H1 (cell line): ENCODE measurements at regions not wholly inside any gene's neighbourhood (a gene's known extent, or its start where the extent isn't known, plus 50 kb on each side); places are given as distances from the start of the nearest gene placed in this dataset.

Experiments used
- CTCF ChIA-PET: fragments of 300-600 bp; sonication (Branson Sonifier 250); formaldehyde crosslinking; loops from one replicate; lab custom pipeline; 2021; ENCODE audit not compliant: partially characterized antibody; lab: Charles Lee
- POLR2A ChIA-PET: fragments of 300-600 bp; sonication (Branson Sonifier 250); formaldehyde crosslinking; loops from one replicate; lab custom pipeline; 2021; ENCODE audit warnings: inconsistent platforms; ENCODE audit not compliant: partially characterized antibody; lab: Charles Lee
- DNase-seq, 2 experiments: peaks; one replicate each; pipeline versions ENCODE4 v3.0.0 to v3.0.0-alpha.2; 2010 to 2022; ENCODE audit warnings: low spot score in 2 of 2, low read depth in 1 of 2, mixed read lengths in 1 of 2
- FAIRE-seq: peaks from 2 replicates; lab custom pipeline; 2011; peaks lifted over from hg19 to GRCh38; lab: Jason Lieb, UNC
- H2AFZ ChIP-seq: 2 replicates; pipeline ENCODE4 v1.8.1; 2012; ENCODE audit warnings: low read length, inconsistent platforms
- H2AK5ac ChIP-seq: 2 replicates; pipeline ENCODE4 v1.6.1; 2013; ENCODE audit warnings: low read depth, low read length
- H2BK120ac ChIP-seq: replicated peaks from 2 replicates; pipeline ENCODE3; 2013; ENCODE audit warnings: low read depth, low read length, inconsistent platforms
- H2BK12ac ChIP-seq: 2 replicates; pipeline ENCODE4 v1.6.1; 2013; ENCODE audit warnings: low read depth, low read length
- H2BK15ac ChIP-seq: 2 replicates; pipeline ENCODE4 v1.6.1; 2013; ENCODE audit warnings: low read length
- H2BK20ac ChIP-seq: 2 replicates; pipeline ENCODE4 v1.6.1; 2013; ENCODE audit warnings: low read length
- H2BK5ac ChIP-seq: 2 replicates; pipeline ENCODE4 v1.6.1; 2013; ENCODE audit warnings: low read depth, low read length
- H3K14ac ChIP-seq: 2 replicates; pipeline ENCODE4 v1.6.1; 2013; ENCODE audit warnings: inconsistent platforms; ENCODE audit not compliant: insufficient read length
- H3K18ac ChIP-seq: 2 replicates; pipeline ENCODE4 v1.6.1; 2013; ENCODE audit warnings: low read length; ENCODE audit errors: extremely low read depth
- H3K23ac ChIP-seq: 2 replicates; pipeline ENCODE4 v1.6.1; 2013; ENCODE audit warnings: inconsistent platforms; ENCODE audit not compliant: insufficient read length
- H3K23me2 ChIP-seq: 2 replicates; pipeline ENCODE4 v1.6.1; 2013; ENCODE audit warnings: low read depth, low read length
- H3K27ac ChIP-seq: 2 replicates; pipeline ENCODE4 v1.6.1; 2011; ENCODE audit warnings: low read depth, low read length, inconsistent platforms
- H3K27me3 ChIP-seq, 4 experiments: replicated peaks in 1 of 4; 1 replicate in 1 of 4; 2 replicates in 3 of 4; pipeline versions ENCODE4 v1.6.1 to v1.8.1; 2011 to 2013; ENCODE audit warnings: low read length in 3 of 4, mild to moderate bottlenecking in 3 of 4, inconsistent platforms in 2 of 4, mixed read lengths in 2 of 4, moderate library complexity in 1 of 4; ENCODE audit not compliant: control insufficient read depth in 3 of 4, insufficient read depth in 3 of 4; ENCODE audit errors: extremely low read depth in 1 of 4
- H3K36me3 ChIP-seq, 4 experiments: 2 replicates each; pipeline versions ENCODE4 v1.6.1 to v1.8.1; 2011 to 2013; ENCODE audit warnings: mild to moderate bottlenecking in 4 of 4, low read length in 3 of 4, moderate library complexity in 2 of 4, control low read depth in 1 of 4, inconsistent platforms in 1 of 4; ENCODE audit not compliant: insufficient read depth in 4 of 4, control insufficient read depth in 2 of 4
- H3K4ac ChIP-seq: replicated peaks from 2 replicates; pipeline ENCODE3; 2013; ENCODE audit warnings: low read length, low read depth, mixed read lengths, inconsistent platforms; ENCODE audit not compliant: insufficient read length
- H3K4me1 ChIP-seq, 4 experiments: replicated peaks in 1 of 4; 1 replicate in 1 of 4; 2 replicates in 3 of 4; pipeline versions ENCODE4 v1.6.1 to v1.8.1; 2011 to 2013; ENCODE audit warnings: low read length in 3 of 4, inconsistent platforms in 2 of 4, mixed read lengths in 1 of 4; ENCODE audit not compliant: insufficient read depth in 4 of 4, control insufficient read depth in 3 of 4
- H3K4me2 ChIP-seq, 2 experiments: 2 replicates each; pipeline versions ENCODE4 v1.6.1 to v1.8.1; 2011 to 2013; ENCODE audit warnings: low read depth in 2 of 2, low read length in 2 of 2, control low read depth in 1 of 2, inconsistent platforms in 1 of 2, mild to moderate bottlenecking in 1 of 2; ENCODE audit not compliant: insufficient read depth in 1 of 2
- H3K4me3 ChIP-seq, 4 experiments: fragments of 200-600, 300-600 bp in 1 of 4; sonication (generic), shearing (Covaris generic), sonication (Bioruptor Twin) in 1 of 4; 2 replicates each; pipeline versions ENCODE4 v1.5.1 to v1.8.1; 2011 to 2016; ENCODE audit warnings: low read length in 4 of 4, low read depth in 3 of 4, control low read depth in 2 of 4, inconsistent platforms in 2 of 4, mild to moderate bottlenecking in 2 of 4, mixed read lengths in 1 of 4, moderate library complexity in 1 of 4; ENCODE audit not compliant: insufficient read depth in 2 of 4; ENCODE audit errors: extremely low read depth in 1 of 4
- H3K56ac ChIP-seq: replicated peaks from 2 replicates; pipeline ENCODE3; 2013; ENCODE audit warnings: low read depth, mild to moderate bottlenecking, mixed read lengths, low read length, inconsistent platforms; ENCODE audit not compliant: insufficient read length
- H3K79me1 ChIP-seq: 2 replicates; pipeline ENCODE4 v1.6.1; 2013; ENCODE audit warnings: low read depth, low read length, control low read depth
- H3K79me2 ChIP-seq, 2 experiments: 2 replicates each; pipeline versions ENCODE4 v1.6.1 to v1.8.1; 2012 to 2013; ENCODE audit warnings: low read length in 2 of 2, mild to moderate bottlenecking in 2 of 2, inconsistent platforms in 1 of 2; ENCODE audit not compliant: insufficient read depth in 2 of 2, control insufficient read depth in 1 of 2
- H3K9ac ChIP-seq, 4 experiments: replicated peaks in 1 of 4; 1 replicate in 1 of 4; 2 replicates in 3 of 4; pipeline versions ENCODE4 v1.6.1 to v1.8.1; 2011 to 2013; ENCODE audit warnings: low read depth in 3 of 4, low read length in 3 of 4, control low read depth in 2 of 4, mild to moderate bottlenecking in 2 of 4, moderate library complexity in 2 of 4, inconsistent platforms in 1 of 4; ENCODE audit errors: extremely low read depth in 1 of 4
- H3K9me3 ChIP-seq, 2 experiments: 2 replicates each; pipeline versions ENCODE4 v1.6.1 to v1.8.1; 2012 to 2013; ENCODE audit warnings: mild to moderate bottlenecking in 2 of 2, moderate library complexity in 2 of 2, control low read depth in 1 of 2, inconsistent platforms in 1 of 2, low read depth in 1 of 2, low read length in 1 of 2, mixed read lengths in 1 of 2; ENCODE audit not compliant: insufficient read depth in 2 of 2
- H4K20me1 ChIP-seq, 2 experiments: replicated peaks in 1 of 2; 2 replicates each; pipeline versions ENCODE3 to v1.8.1; 2011 to 2013; ENCODE audit warnings: inconsistent platforms in 2 of 2, low read length in 2 of 2, mild to moderate bottlenecking in 1 of 2; ENCODE audit not compliant: insufficient read depth in 2 of 2, control insufficient read depth in 1 of 2
- H4K5ac ChIP-seq: 2 replicates; pipeline ENCODE4 v1.6.1; 2013; ENCODE audit warnings: low read length, low read depth, mixed read lengths, inconsistent platforms; ENCODE audit not compliant: insufficient read length
- H4K8ac ChIP-seq: 2 replicates; pipeline ENCODE4 v1.8.0; 2013; ENCODE audit warnings: mild to moderate bottlenecking, moderate library complexity, low read length, inconsistent platforms; ENCODE audit not compliant: insufficient read depth; ENCODE audit errors: extremely low read depth
- H4K91ac ChIP-seq: replicated peaks from 2 replicates; pipeline ENCODE3; 2013; ENCODE audit warnings: low read length, mixed read lengths, inconsistent platforms; ENCODE audit not compliant: insufficient read length
- ASH2L ChIP-seq: fragments of 200-600, 300-600 bp; sonication (generic); IDR thresholded peaks from one replicate; pipeline ENCODE4 v1.7.1; 2017; ENCODE audit warnings: low read length
- ATF2 ChIP-seq: IDR thresholded peaks from 2 replicates; pipeline ENCODE4 v1.6.1; 2012; ENCODE audit warnings: low read length, inconsistent platforms
- CHD1 ChIP-seq: IDR thresholded peaks from 2 replicates; pipeline ENCODE4 v1.6.1; 2012; ENCODE audit warnings: low read depth, low read length, improper control_type of control experiment
- FOSL1 ChIP-seq: IDR thresholded peaks from 2 replicates; pipeline ENCODE4 v1.6.1; 2011; ENCODE audit warnings: mild to moderate bottlenecking, low read depth, low read length, moderate library complexity; ENCODE audit not compliant: insufficient read depth
- HDAC2 ChIP-seq, 2 experiments: fragments of 300-600 bp in 1 of 2; sonication (generic) in 1 of 2; IDR thresholded peaks; 2 replicates each; pipeline ENCODE4 v1.6.1; 2011 to 2012; ENCODE audit warnings: low read depth in 2 of 2, low read length in 2 of 2, mild to moderate bottlenecking in 2 of 2, moderate library complexity in 2 of 2, borderline replicate concordance in 1 of 2, inconsistent platforms in 1 of 2
- JUN ChIP-seq: IDR thresholded peaks from 2 replicates; pipeline ENCODE4 v1.6.1; 2011; ENCODE audit warnings: low read depth, mild to moderate bottlenecking, improper control_type of control experiment, low read length
- KDM1A ChIP-seq: fragments of 200-600, 300-600 bp; sonication (generic); IDR thresholded peaks from 2 replicates; pipeline ENCODE4 v1.7.1; 2016; ENCODE audit warnings: mild to moderate bottlenecking, low read length, borderline replicate concordance
- PHF8 ChIP-seq: fragments of 200-600 bp; sonication (generic); conservative IDR thresholded peaks from 2 replicates; pipeline ENCODE4 v1.7.1; 2012; ENCODE audit warnings: low read depth, mild to moderate bottlenecking, inconsistent platforms, low read length, moderate library complexity
- POLR2A ChIP-seq, 2 experiments: IDR thresholded peaks; 1 replicate in 1 of 2; 2 replicates in 1 of 2; pipeline ENCODE4 v1.6.1; 2011; ENCODE audit warnings: low read depth in 2 of 2, low read length in 2 of 2, mild to moderate bottlenecking in 2 of 2; ENCODE audit errors: control extremely low read depth in 1 of 2
- POLR2AphosphoS5 ChIP-seq: IDR thresholded peaks from 2 replicates; pipeline ENCODE4 v1.6.1; 2011; ENCODE audit warnings: low read depth, low read length
- RFX5 ChIP-seq: IDR thresholded peaks from 2 replicates; pipeline ENCODE4 v1.6.1; 2011; ENCODE audit warnings: low read depth, low read length, improper control_type of control experiment, borderline replicate concordance
- SIN3A ChIP-seq, 2 experiments: IDR thresholded peaks in 1 of 2; conservative IDR thresholded peaks in 1 of 2; 2 replicates each; pipeline ENCODE4 v1.6.1; 2011 to 2012; ENCODE audit warnings: low read length in 2 of 2, improper control_type of control experiment in 1 of 2, low read depth in 1 of 2, mild to moderate bottlenecking in 1 of 2
- SIX5 ChIP-seq: IDR thresholded peaks from 2 replicates; pipeline ENCODE4 v1.6.1; 2011; ENCODE audit warnings: mild to moderate bottlenecking, low read depth, low read length
- TAF1 ChIP-seq: IDR thresholded peaks from 2 replicates; pipeline ENCODE4 v1.6.1; 2011; ENCODE audit warnings: mild to moderate bottlenecking, low read depth, low read length
- WGBS, 2 experiments: shearing (Covaris generic) in 1 of 2; methylation state at CpG; one replicate each; pipeline versions ENCODE4 v1.1.6 to v1.1.7; 2013 to 2015; ENCODE audit warnings: low lambda C conversion rate in 2 of 2, mixed read lengths in 2 of 2, inconsistent platforms in 1 of 2, low coverage in 1 of 2, missing lambda C conversion rate in 1 of 2; ENCODE audit not compliant: insufficient replicate concordance in 2 of 2, insufficient coverage in 1 of 2, insufficient read length in 1 of 2; ENCODE audit errors: extremely low coverage in 1 of 2, missing lambda C conversion rate in 1 of 2; 5-methylcytosine and 5-hydroxymethylcytosine counted together

GRCh38 chr7:125193263-125193662 lies 263.6 kb upstream of the POT1 start:
- Histone ChIP-seq H3K27ac (no peak overlapping the region), H3K4me3 (no peak overlapping the region), H3K56ac (no peak overlapping the region), H3K23ac (no peak overlapping the region), H2AFZ (no peak overlapping the region), H2AK5ac (no peak overlapping the region), H3K4ac (no peak overlapping the region), H3K18ac (no peak overlapping the region), H2BK15ac (no peak overlapping the region), H4K8ac (no peak overlapping the region), H3K14ac (no peak overlapping the region), H3K79me1 (no peaks in the 10 kb centered on the region), H3K4me2 (no peak overlapping the region), H4K20me1 (no peaks in the 10 kb centered on the region), H3K9ac (no peak overlapping the region), H2BK5ac (no peak overlapping the region), H4K5ac (no peak overlapping the region), H3K27me3 (no peaks in the 10 kb centered on the region), H3K9me3 (0 out of 4 replicates have a peak, but pooled peaks cover 0 to 4% of the 10 kb centered on the region in 2 experiments), H3K79me2 (no peaks in the 10 kb centered on the region), H3K23me2 (no peaks in the 10 kb centered on the region), H2BK20ac (no peak overlapping the region), H4K91ac (no peak overlapping the region), H2BK120ac (no peak overlapping the region), H3K36me3 (no peaks in the 10 kb centered on the region), H2BK12ac (no peak overlapping the region), H3K4me1 (no peaks in the 10 kb centered on the region)
- FAIRE-seq (no peak), DNase-seq (no peak)
- CTCF ChIA-PET: no interaction called here
- POLR2A ChIA-PET: no interaction called here
- TF ChIP-seq CHD1: no peak
- no peak for TF ChIP-seq JUN
- TF ChIP-seq KDM1A: no peak
- no peak for TF ChIP-seq ASH2L
- TF ChIP-seq TAF1: no peak
- TF ChIP-seq POLR2A (IDR thresholded peaks at IDR 0.05; ENCODE audit: control extremely low read depth in 1 of 2, low read depth in 2 of 2, low read length in 2 of 2): no peak
- TF ChIP-seq POLR2AphosphoS5: no peak
- no peak for TF ChIP-seq RFX5
- no peak for TF ChIP-seq ATF2
- no peak for TF ChIP-seq FOSL1
- TF ChIP-seq HDAC2 (IDR thresholded peaks at IDR 0.05; ENCODE audit: borderline replicate concordance in 1 of 2, low read depth in 2 of 2, low read length in 2 of 2): no peak
- TF ChIP-seq SIN3A (conservative IDR thresholded peaks at IDR 0.05 in 1 of 2, IDR thresholded peaks at IDR 0.05 in 1 of 2; ENCODE audit: low read depth in 1 of 2, low read length in 2 of 2): no peak
- no peak for TF ChIP-seq SIX5
- no peak for TF ChIP-seq PHF8
- 91% methylated on average over 2 of the region's 2 CpGs; no CpG with 5 or more reads in 1 of the 2 experiments for WGBS, 2 experiments
